Cerebellar cortex (tissue), 1 donor: ENCODE measurements at regions not wholly inside any gene's neighbourhood (a gene's known extent, or its start where the extent isn't known, plus 50 kb on each side); places are given as distances from the start of the nearest gene placed in this dataset.

ENCODE experiments used
- DNase-seq: peaks from one replicate; pipeline ENCODE4 v3.0.0-alpha.2; 2015; ENCODE audit warnings: low spot score

GRCh38 chr3:117184574-117184973, 475.0 kb downstream of the TUSC7 start:
- no peak for DNase-seq

- DNase-seq = no peak
Measured at GRCh38 chr3:117191245-117191644, 481.7 kb downstream of the TUSC7 start.

- DNase-seq = no peak
Measured at GRCh38 chr3:117192888-117193287, 483.3 kb downstream of the TUSC7 start.

- no peak for DNase-seq
Measured at GRCh38 chr3:117193390-117193789, 483.8 kb downstream of the TUSC7 start.

- DNase-seq = no peak
Measured at GRCh38 chr3:117195034-117195433, 485.5 kb downstream of the TUSC7 start.

- no peak for DNase-seq
Measured at GRCh38 chr3:117200962-117201361, 491.4 kb downstream of the TUSC7 start.

- DNase-seq = no peak
Measured at GRCh38 chr3:117201901-117202774, 492.6 kb downstream of the TUSC7 start.

- DNase-seq = no peak
Measured at GRCh38 chr3:117217355-117217754, 507.8 kb downstream of the TUSC7 start.

GRCh38 chr3:117217760-117218316, 508.3 kb downstream of the TUSC7 start:
- no peak for DNase-seq

- no peak for DNase-seq
Measured at GRCh38 chr3:117218641-117219048, 509.1 kb downstream of the TUSC7 start.

- no peak for DNase-seq
Measured at GRCh38 chr3:117219296-117219695, 509.7 kb downstream of the TUSC7 start.

- no peak for DNase-seq
Measured at GRCh38 chr3:117226932-117227331, 517.4 kb downstream of the TUSC7 start.

GRCh38 chr3:117228466-117228865, 518.9 kb downstream of the TUSC7 start:
- DNase-seq = no peak

GRCh38 chr3:117230924-117231323, 521.3 kb downstream of the TUSC7 start:
- DNase-seq = no peak

- DNase-seq = no peak
Measured at GRCh38 chr3:117234331-117234730, 524.8 kb downstream of the TUSC7 start.

GRCh38 chr3:117235304-117235703, 525.7 kb downstream of the TUSC7 start:
- no peak for DNase-seq

GRCh38 chr3:117238806-117239205, 529.2 kb downstream of the TUSC7 start:
- DNase-seq = no peak

GRCh38 chr3:117243657-117244056, 534.1 kb downstream of the TUSC7 start:
- no peak for DNase-seq

GRCh38 chr3:117246771-117247555, 537.4 kb downstream of the TUSC7 start:
- no peak for DNase-seq

GRCh38 chr3:117248153-117248552, 538.6 kb downstream of the TUSC7 start:
- no peak for DNase-seq

- DNase-seq = no peak
Measured at GRCh38 chr3:117252208-117252607, 542.6 kb downstream of the TUSC7 start.

GRCh38 chr3:117252651-117253050, 543.1 kb downstream of the TUSC7 start:
- DNase-seq = no peak

GRCh38 chr3:117253636-117254035, 544.1 kb downstream of the TUSC7 start:
- no peak for DNase-seq
